GM19463 (cell line): ENCODE measurements at regions not wholly inside any gene's neighbourhood (a gene's known extent, or its start where the extent isn't known, plus 50 kb on each side); places are given as distances from the start of the nearest gene placed in this dataset.
"Not testable (repeated sequence)": the region's sequence is repeated elsewhere in the genome, so short reads cannot be mapped to it uniquely, and the experiment has no call there.

Experiments used
- ATAC-seq: cut with Tn5 transposase; IDR thresholded peaks from one replicate; pipeline ENCODE4 v1.9.1; 2021; ENCODE audit warnings: mild to moderate bottlenecking, moderate library complexity; ENCODE audit not compliant: unreplicated experiment

DNA sequence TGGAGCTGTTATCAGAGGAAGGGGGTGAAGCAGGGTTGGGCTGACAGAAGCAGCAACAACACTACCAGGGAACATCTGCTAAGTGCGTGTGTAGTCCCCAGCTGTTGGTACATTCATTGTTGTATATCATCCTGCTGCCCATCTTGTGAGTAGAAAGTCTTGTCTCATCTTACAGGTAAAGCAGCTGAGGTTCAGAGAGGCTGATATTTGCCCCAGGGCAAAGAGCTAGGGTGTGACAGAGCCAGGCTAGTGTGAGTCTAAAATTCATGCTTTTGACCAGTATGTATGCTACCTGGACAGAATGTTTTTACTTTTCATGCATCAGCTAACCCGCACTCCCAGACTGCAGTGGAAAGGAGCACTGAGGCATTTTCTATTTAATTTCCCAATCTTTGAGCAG is 221.6 kb downstream of the STK31 start:
- no peak for ATAC-seq

DNA sequence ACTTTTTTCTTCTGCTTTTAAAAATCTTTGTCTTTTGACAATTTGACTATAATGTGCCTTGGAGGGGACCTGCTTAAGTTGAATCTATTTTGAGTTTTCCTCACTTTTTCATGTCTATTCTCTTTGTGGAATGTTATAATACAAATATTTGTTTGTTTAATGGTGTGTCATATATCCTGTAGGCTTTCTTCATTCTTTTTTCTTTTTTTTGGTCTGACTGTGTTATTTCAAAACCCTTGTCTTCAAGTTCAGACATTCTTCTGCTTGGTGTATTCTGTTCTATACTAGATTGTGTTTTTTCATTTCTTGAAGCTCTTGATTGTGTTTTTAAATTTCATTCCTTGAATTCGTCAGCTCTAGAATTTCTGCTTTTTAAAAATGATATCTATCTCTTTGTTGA is 228.2 kb downstream of the STK31 start:
- no peak for ATAC-seq

DNA sequence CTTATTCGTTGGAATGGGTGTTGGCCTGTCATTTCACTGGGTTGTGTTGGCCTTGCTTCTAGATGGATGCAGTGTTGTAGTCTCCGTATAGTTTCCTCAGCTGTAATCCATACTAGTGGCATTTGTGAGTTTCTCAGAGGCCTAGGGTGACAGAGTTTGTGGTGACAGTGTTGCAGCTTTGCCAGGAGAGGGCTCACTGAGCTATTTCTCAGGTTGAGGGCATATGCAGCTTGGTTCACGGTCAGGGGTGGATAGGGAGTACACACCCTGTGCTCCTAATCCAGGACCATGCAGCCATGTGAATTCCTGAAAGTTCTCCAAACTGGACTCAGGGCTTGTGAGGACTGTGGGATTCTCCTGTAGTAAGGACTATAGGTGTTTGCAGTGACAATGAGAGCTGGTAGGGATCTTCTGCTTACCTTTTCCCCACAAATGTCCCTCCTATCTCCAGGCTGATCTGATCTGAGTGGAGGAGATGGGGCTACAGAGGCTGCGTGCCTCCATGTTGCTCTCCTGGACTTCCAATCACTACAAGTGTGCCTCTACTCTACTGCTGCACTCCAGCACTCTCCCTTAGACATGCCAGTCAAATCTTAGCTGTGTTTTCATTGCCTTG is 229.0 kb downstream of the STK31 start:
- peak; percentile 89 for ATAC-seq

DNA sequence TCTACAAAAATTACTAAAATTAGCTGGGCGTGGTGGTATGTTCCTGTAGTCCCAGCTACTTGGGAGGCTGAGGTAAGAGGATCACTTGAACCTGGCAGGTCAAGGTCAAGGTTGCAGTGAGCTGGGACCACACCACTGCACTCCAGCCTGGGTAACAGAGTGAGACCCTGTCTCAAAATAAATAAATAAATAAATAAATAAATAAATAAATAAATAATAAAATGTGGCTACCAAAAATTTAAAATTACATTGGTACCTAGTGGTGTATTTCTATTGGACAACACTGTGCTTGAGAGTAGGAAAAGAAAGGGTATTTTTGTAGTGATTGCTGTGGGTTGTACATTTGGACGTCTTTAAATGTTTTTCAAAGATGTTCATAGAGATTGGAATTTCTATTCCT is 229.7 kb downstream of the STK31 start:
- not testable (repeated sequence) for ATAC-seq

DNA sequence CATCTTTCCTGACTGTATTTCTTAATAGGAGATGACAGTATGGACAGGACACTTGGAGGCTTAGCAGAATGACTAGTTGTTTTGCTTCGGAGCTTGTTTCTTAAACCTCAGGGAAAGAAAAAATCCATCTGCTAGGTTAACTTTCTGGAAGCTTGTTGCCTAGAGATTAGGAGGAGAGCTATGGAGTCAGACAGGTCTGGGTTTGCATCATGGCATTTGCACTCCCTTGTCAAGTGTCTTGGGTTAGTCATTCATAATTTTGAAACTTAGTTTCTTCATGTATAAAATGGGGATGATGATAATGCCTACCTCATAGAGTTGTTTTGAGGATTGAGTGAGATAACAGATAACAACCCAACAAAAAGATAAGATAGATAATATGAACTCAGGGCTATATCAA is 231.5 kb downstream of the STK31 start:
- ATAC-seq = no peak

DNA sequence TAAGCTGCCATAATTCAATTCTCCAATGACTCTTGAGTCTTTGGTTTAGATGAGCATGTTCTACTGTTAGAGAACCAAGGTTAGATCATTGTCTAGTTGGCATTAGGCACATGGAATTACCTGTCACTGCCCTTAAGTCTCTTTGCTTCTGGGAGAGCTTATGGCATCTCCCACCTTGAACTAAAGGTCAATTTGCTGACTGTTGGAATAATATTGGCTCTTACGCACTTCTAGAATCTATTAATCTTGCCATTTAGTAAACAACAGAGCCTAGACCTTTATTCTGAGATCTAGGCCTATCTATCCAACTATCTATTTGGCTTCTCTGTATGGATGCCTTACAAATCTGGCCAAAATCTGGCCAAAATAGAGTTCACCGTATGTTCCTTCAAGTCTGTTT is 232.0 kb downstream of the STK31 start:
- no peak for ATAC-seq

DNA sequence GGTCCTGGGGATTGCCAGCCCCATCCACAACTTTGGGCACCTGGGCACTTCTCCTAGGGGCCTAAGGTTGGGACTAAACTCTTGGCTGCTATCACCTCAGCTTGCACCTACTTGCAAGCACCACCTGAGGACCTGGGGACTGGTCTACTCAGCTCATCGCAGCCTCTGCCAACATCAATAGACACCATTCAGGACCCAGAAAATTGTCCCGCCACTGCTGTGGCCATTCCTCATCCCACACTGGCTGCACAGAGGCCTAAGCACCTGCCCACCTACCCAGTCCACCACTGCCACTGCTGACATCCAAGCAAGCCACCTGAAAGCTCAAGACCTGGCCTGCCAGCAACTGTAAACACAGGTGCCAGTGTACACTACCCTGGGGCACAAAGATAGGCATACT is 234.1 kb downstream of the STK31 start:
- no peak for ATAC-seq

DNA sequence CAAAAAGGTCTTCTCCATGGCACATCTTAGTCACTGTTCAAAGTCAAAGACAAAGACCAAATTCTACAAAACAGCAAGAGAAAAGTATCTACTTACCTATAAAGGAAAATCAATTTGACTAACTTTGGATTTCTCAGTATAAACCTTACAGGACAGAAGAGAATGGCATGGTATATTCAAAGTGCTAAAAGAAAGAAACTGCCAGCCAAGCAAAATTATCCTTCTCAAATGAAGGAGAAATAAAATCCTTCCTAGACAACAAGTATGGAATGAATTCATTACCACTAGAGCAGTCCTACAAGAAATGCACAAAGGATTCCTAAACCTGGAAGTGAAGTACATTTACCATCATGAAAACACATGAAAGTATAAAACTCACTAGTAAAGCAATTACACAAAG is 235.5 kb downstream of the STK31 start:
- ATAC-seq = no peak

DNA sequence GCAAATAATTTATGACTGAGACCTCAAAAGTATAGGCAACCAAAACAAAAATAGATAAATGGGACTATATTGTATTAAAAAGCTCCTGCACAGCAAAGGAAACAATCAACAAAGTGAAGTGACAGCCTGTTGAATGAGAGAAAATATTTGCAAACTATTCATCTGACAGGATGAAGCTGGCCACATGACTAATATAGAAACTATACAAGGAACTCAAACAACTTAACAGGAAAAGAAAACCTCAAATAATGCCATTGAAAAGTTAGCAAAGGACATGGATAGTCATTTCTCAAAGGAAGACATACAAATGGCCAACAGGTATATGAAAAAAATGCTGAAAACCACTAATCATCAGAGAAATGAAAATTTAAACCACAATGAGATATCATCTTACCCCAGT is 245.1 kb downstream of the STK31 start:
- no peak for ATAC-seq

DNA sequence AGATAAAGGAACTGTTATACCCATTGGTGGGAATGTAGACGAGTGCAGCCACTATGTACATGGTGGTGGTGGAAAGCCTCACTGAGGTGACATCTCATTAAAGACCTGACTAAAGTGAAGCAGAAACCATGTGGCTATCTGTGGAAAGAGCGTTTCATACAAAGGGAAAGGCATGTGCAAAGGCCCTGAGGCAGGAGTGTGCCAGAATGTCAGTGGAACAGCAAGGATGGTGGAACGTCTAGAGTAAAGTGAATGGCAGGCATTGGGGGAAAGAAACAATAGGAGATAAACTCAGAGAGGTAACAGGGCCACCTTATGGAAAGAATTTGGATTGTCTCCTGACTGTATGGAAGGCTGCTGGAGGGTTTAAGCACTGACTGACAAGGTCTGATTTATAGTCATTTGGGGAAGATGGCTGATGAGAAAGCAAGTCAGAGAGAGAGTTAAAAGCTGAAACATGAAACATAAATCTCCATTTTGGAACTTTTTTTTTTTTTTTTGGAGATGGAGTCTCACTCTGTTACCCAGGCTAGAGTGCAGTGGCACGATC is 245.7 kb downstream of the STK31 start:
- ATAC-seq = no peak

DNA sequence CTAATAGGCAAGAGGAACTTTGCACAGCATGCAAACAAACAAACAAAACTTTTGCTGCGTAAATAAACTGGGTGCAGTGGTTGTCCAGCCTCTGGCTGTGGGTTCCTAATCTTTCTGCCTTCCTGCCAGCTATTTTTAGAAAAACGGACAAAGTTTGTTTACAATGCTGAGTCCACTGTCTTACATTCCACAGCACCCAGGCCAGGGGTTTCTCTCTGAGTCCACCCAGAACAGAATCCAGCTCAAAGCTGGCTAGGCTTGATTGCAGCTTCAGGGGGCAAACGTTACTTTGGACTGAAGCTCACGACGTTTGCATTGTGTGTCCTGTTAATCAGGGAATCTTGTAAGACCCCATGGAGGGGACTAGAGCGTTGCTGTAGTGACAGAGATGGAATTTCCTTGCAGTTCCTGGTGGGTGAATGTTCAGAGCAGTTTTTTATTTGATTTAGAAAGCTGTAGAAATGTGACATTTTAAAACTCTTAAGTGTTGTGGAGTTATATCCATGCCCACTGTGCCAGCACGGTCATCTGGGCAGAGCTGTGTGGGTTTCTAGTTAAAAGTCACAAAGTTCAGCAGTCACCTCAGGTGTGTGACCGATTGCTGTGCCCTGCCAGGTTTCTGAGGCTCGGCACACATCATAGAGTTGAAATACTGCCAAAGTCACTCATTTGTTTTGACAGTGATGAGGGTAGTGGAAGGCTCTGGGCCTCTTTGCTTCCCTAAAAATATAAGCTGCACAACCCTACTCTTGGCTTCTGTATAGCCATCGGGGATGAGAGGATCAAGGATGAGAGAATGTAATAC is 247.0 kb downstream of the STK31 start:
- ATAC-seq = no peak

DNA sequence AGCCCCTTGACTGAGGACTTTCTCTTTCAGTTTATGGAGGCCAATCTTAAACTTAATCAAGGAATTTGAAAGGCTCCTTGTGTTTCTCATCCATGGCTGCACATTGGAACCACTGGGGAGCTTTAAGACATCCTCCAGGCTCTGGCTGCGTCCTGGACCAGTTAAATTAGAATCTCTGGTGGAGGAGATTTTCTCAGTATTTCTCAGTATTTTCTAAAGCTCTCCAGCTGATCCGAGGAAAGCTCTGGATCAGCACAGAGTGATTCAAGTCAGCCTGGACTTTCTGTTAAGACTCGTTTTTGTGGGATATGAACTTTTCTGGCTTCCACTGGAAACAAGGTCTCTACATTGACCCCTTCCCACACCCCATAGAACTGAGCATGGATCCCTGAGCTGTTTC is 249.8 kb downstream of the STK31 start:
- no peak for ATAC-seq

DNA sequence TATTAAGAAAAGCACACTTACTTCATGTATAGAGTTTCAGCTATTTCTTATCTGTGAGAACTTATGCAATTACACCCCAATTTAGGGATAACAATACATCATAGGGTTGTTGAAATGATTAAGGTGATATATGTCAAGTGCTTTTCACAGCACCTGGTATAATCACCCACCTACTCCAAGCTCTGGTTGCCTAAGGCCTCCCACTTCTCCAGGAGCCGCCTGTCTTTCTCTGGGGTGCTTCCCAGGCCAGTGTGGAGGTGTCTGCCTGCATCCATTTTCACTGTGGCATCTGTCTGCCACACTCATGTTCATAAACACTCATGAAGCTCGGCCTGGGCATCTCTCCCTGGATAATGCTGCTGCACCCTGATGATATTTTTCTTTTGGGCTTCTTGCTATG is 250.3 kb downstream of the STK31 start:
- no peak for ATAC-seq

DNA sequence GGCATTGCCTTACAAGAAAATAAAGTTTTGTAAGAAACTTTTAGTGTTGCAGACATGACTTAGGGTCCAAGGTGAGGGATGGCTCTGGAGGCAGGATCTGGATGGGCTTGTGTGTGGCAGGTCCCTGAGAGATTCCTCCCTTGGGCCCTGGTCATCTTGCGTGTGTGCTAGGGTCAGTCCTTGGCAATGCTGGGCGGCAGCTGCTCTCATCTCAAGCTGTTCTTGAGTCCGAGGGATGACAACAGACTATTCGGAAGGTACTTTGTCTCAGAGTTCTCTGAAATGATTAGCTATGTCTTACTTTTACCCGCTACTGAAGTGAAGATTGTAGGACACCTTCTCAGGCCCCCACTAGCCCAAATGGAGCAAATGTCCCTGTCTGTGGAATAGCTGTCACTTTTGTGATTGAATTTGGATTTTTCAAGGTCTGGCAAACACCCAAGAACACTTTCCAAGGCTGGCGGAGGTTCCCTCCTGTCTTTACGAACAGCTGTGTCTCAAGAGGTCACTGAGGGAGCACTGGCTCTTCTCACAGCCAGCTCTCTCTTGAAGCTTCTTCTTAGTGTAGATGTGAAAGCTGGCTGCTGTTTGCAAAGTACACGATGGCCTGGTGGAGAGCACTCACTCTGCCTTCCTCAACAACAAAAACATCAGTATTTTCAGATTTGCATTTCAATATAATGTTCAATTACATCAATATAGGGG is 253.6 kb downstream of the STK31 start:
- ATAC-seq = no peak

DNA sequence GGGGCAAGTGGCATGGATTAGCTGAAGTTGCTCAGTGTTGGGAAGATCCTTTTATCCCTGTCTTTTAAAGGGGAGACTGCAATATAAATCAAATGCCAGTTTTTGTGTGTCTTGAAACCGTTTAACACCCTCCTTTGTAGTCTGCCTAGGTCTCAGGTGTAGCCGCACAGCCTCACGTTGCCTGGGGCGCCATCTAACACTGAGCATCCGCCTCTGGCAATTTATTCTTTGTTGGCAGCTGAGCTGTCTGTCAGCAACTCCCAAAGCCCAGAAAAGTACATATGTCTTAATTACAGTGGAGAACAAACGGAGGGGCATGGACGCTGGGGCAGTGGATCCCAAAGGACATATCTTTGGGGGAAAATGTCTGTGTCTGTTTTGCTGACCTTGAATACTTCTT is 254.7 kb downstream of the STK31 start:
- ATAC-seq = no peak

DNA sequence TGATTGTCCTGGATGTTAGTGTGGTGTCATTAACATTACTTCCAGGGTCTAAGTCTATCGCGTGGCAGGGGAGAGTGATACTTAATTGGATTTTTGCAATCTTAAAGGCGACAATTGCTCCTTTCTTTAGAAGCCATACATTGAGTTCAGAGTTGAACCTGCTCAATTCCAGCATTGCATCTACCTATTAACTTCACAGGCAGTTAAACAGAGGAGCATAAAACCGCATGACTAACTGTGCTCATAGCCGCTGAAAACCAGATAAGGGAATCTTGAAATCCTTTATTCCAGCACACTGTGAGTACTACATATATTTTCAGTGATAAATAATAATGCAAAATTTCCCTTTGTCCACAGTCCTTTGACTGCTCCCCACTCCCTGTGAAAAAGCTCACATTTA is 255.3 kb downstream of the STK31 start:
- ATAC-seq = no peak

DNA sequence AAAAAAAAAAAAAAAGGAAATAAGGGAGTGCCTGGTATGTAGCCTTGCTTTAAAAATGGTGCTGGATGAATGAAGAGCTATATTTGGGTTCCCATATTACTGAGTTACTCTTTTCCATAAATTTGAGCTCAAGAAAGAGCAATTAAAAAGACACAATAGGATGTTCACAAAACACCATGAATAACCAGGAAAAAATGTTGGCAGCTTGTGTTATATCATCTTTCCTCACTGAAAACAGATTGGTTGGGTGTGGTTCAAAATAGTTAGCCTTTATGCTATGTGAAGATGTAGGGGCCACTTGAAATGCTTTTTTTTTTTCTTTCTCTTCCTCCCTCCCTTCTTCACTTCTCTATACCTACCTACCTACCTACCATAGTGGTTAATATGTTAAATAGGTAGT is 256.9 kb downstream of the STK31 start:
- ATAC-seq = no peak

DNA sequence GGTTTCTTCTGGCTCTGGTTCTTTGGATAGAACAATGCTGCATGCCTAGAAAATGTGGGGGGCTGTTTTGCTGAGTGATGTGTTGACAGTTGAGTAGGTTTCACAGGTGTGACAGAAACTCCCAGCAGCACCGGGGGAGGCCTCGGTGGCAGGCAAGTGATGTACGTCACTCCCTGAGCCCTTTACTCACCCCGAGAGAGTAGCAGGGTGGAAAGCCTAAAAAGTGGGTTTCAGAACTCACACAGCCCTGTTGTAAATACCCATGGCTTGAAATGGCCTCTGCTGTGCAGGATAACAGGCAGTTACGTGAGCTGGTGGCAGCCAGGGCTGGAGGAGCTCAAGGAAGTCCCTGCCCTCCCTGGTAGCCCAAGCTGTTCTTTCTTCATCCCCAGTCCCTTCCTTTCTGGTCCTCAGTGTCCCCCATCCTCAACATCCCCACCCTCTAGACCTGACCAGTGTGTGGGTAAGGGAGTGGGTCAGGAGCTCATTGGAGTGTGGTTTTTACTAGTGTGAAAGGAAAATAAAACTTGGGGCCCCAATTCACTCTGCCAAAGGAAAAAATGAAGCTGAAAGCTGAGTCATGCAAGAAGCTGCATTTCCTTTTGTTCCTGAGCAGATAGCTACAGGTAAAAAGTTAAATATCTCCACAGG is 258.1 kb downstream of the STK31 start:
- no peak for ATAC-seq

DNA sequence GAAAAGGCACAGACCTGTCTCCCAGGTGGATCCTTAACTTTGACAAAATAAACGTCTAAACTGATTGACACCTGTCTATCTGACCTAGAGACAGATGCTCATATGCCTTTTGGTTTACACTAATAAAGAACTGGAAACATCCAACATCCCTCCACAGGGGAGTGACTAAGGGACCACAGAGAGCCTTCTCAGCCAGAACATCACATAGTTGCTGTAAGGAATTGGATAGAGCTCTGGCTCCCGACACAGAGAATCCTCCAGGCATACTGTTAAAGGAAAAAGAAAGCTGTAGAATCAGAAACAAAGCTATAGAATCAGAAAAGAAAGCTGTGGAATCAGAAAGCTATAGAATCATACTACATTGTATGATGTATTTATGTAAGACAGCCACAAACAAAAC is 258.8 kb downstream of the STK31 start:
- no peak for ATAC-seq

DNA sequence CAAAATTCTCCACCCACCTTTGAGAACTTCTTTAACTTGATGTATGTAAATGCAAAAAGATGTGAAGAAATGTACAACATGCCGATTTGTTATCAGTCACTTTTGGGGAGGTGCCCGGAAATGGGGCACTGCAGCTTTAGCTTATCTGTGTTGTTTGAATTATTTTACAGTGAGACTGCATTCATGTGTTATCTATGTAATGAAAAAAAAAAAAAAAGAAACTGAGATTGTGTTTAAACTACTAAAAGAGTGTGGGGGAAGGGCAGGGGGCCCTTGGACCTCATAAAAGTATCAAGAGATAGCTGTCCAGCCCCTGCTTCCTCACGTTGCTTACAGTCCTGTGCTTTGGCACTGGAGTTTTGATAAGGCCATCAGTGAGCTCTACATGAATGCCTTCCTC is 259.4 kb downstream of the STK31 start:
- no peak for ATAC-seq

DNA sequence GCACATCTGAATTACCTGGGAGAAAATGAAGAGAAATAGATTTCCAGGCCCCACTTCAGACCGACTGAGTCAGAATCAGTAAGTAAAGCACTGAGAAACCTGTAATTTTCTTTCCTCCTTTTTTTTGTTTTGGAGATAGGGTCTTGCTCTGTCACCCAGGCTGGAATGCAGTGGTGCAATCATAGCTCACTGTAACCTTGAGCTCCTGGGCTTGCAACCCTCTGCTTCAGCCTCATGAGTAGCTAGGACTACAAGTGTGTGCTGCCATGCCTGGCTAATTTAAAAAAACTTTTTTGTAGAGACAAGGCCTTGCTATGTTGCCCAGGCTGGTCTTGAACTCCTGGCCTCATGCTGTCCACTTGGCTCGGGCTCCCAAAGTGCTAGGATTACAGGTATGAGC is 260.2 kb downstream of the STK31 start:
- ATAC-seq = no peak
